HepG2 (cell line): ENCODE measurements at regions not wholly inside any gene's neighbourhood (a gene's known extent, or its start where the extent isn't known, plus 50 kb on each side); places are given as distances from the start of the nearest gene placed in this dataset.

Source experiments
- BRD4 ChIP-seq: sonication (generic); formaldehyde crosslinking; IDR thresholded peaks from 2 replicates; pipeline ENCODE4 v1.4.0; 2020; ENCODE audit warnings: missing genetic modification reagents
- MED1 ChIP-seq: sonication (generic); formaldehyde crosslinking; IDR thresholded peaks from 2 replicates; pipeline ENCODE4 v1.4.0; 2020; ENCODE audit warnings: missing genetic modification reagents
- POLR2A ChIP-seq, 2 experiments: IDR thresholded peaks; 2 replicates each; pipeline ENCODE4 v1.6.1; 2011; ENCODE audit warnings: low read depth in 2 of 2, low read length in 2 of 2, mild to moderate bottlenecking in 1 of 2, moderate library complexity in 1 of 2; ENCODE audit not compliant: insufficient read depth in 1 of 2
- RAD21 ChIP-seq: fragments of 450-650 bp; formaldehyde crosslinking; IDR thresholded peaks from 2 replicates; pipeline ENCODE4 v1.5.0; 2020; ENCODE audit warnings: mild to moderate bottlenecking
- TAF1 ChIP-seq: sonication (generic); formaldehyde crosslinking; IDR thresholded peaks from 2 replicates; pipeline ENCODE4 v1.4.0; 2020; ENCODE audit warnings: missing genetic modification reagents
- ZNF207 ChIP-seq: fragments of 450-650 bp; IDR thresholded peaks from 2 replicates; pipeline ENCODE4 v1.6.1; 2016; ENCODE audit warnings: antibody characterized with exemption, borderline replicate concordance
- ZNF280D ChIP-seq: sonication (generic); formaldehyde crosslinking; IDR thresholded peaks from 2 replicates; pipeline ENCODE4 v1.5.1; 2020; ENCODE audit warnings: mild to moderate bottlenecking, missing genetic modification reagents
- TF ChIP-seq, protein P1 (sequence below): sonication (generic); formaldehyde crosslinking; IDR thresholded peaks from 2 replicates; pipeline ENCODE4 v1.5.0; 2020; ENCODE audit warnings: mild to moderate bottlenecking, missing genetic modification reagents
- TF ChIP-seq, protein P2 (sequence below): sonication (generic); formaldehyde crosslinking; IDR thresholded peaks from 2 replicates; pipeline ENCODE4 v1.5.0; 2020; ENCODE audit warnings: mild to moderate bottlenecking, missing genetic modification reagents, moderate library complexity

- no peak for TF ChIP-seq POLR2A (IDR thresholded peaks at IDR 0.05; ENCODE audit: insufficient read depth in 1 of 2, low read depth in 2 of 2, low read length in 2 of 2)
- no peak for TF ChIP-seq RAD21
- no peak for TF ChIP-seq TAF1 (CRISPR knock-in tag)
- no peak for TF ChIP-seq ZNF207
- TF ChIP-seq, protein P1, sequence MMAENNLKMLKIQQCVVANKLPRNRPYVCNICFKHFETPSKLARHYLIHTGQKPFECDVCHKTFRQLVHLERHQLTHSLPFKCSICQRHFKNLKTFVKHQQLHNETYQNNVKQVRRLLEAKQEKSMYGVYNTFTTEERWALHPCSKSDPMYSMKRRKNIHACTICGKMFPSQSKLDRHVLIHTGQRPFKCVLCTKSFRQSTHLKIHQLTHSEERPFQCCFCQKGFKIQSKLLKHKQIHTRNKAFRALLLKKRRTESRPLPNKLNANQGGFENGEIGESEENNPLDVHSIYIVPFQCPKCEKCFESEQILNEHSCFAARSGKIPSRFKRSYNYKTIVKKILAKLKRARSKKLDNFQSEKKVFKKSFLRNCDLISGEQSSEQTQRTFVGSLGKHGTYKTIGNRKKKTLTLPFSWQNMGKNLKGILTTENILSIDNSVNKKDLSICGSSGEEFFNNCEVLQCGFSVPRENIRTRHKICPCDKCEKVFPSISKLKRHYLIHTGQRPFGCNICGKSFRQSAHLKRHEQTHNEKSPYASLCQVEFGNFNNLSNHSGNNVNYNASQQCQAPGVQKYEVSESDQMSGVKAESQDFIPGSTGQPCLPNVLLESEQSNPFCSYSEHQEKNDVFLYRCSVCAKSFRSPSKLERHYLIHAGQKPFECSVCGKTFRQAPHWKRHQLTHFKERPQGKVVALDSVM (CRISPR knock-in tag), result no peak
- no peak for TF ChIP-seq BRD4
- TF ChIP-seq ZNF280D, result no peak
- no peak for TF ChIP-seq MED1 (CRISPR knock-in tag)
- TF ChIP-seq, protein P2, sequence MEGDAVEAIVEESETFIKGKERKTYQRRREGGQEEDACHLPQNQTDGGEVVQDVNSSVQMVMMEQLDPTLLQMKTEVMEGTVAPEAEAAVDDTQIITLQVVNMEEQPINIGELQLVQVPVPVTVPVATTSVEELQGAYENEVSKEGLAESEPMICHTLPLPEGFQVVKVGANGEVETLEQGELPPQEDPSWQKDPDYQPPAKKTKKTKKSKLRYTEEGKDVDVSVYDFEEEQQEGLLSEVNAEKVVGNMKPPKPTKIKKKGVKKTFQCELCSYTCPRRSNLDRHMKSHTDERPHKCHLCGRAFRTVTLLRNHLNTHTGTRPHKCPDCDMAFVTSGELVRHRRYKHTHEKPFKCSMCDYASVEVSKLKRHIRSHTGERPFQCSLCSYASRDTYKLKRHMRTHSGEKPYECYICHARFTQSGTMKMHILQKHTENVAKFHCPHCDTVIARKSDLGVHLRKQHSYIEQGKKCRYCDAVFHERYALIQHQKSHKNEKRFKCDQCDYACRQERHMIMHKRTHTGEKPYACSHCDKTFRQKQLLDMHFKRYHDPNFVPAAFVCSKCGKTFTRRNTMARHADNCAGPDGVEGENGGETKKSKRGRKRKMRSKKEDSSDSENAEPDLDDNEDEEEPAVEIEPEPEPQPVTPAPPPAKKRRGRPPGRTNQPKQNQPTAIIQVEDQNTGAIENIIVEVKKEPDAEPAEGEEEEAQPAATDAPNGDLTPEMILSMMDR (CRISPR knock-in tag), result no peak
These were observed 233.7 kb upstream of the PHYHIPL start for GRCh38 chr10:58942724-58943123.
